ENCODE measurements at regions not wholly inside any gene's neighbourhood (a gene's known extent, or its start where the extent isn't known, plus 50 kb on each side); places are given as distances from the start of the nearest gene placed in this dataset.

GRCh38 chr2:17179145-17179808, 339.0 kb downstream of the RAD51AP2 start:
- no peak for DNase-seq
- no peaks in the 10 kb centered on the region for H3K36me3 Mint-ChIP-seq
- Histone ChIP-seq H3K9me3 (ENCODE audit: control insufficient read depth in 1 of 2, low read length in 2 of 2) (no peaks in the 10 kb centered on the region), H3K4me1 (ENCODE audit: insufficient read depth, low read length) (no peaks in the 10 kb centered on the region), H3K4me3 (ENCODE audit: low read length in 2 of 2) (no peak overlapping the region), H3K27me3 (ENCODE audit: insufficient read depth, low read length) (no peaks in the 10 kb centered on the region), H3K36me3 (ENCODE audit: insufficient read depth, low read length) (no peaks in the 10 kb centered on the region), H3K27ac (ENCODE audit: low read depth, low read length) (no peak overlapping the region)
- H3K9me3 Mint-ChIP-seq = peaks cover 0 to 9% (median 3%) of the 10 kb centered on the region in 8 donors
- H3K4me3 Mint-ChIP-seq = no peak overlapping the region
- no peaks in the 10 kb centered on the region for H3K4me1 Mint-ChIP-seq
- intact Hi-C loops (cut with micrococcal nuclease) = no loop called here
- ChIA-PET POLR2A (ENCODE audit: partially characterized antibody) (no interaction called here), CTCF (ENCODE audit: partially characterized antibody) (no interaction called here)
- H3K27me3 Mint-ChIP-seq = no peaks in the 10 kb centered on the region
- H3K27ac Mint-ChIP-seq = no peak overlapping the region

- H3K4me1 ChIP-seq (ENCODE audit: insufficient read depth, low read length) = no peaks in the 10 kb centered on the region
- Mint-ChIP-seq H3K36me3 (no peaks in the 10 kb centered on the region), H3K27me3 (no peaks in the 10 kb centered on the region), H3K4me1 (no peaks in the 10 kb centered on the region), H3K27ac (no peak overlapping the region), H3K4me3 (no peak overlapping the region), H3K9me3 (peaks cover 0 to 9% (median 3%) of the 10 kb centered on the region in 8 donors)
- no peak for DNase-seq
- H3K36me3 ChIP-seq (ENCODE audit: insufficient read depth, low read length) = no peaks in the 10 kb centered on the region
- intact Hi-C loops (cut with micrococcal nuclease) = no loop called here
- no peak overlapping the region for H3K27ac ChIP-seq (ENCODE audit: low read depth, low read length)
- no peaks in the 10 kb centered on the region for H3K27me3 ChIP-seq (ENCODE audit: insufficient read depth, low read length)
- H3K4me3 ChIP-seq (ENCODE audit: low read length in 2 of 2) = no peak overlapping the region
- CTCF ChIA-PET (ENCODE audit: partially characterized antibody) = no interaction called here
- no peaks in the 10 kb centered on the region for H3K9me3 ChIP-seq (ENCODE audit: control insufficient read depth in 1 of 2, low read length in 2 of 2)
- POLR2A ChIA-PET (ENCODE audit: partially characterized antibody) = no interaction called here
Measured at GRCh38 chr2:17177088-17177487, 341.2 kb downstream of the RAD51AP2 start.

GRCh38 chr2:17171446-17172049, 346.7 kb downstream of the RAD51AP2 start:
- no peaks in the 10 kb centered on the region for H3K27me3 ChIP-seq (ENCODE audit: insufficient read depth, low read length)
- no peaks in the 10 kb centered on the region for H3K9me3 ChIP-seq (ENCODE audit: control insufficient read depth in 1 of 2, low read length in 2 of 2)
- ChIA-PET CTCF (ENCODE audit: partially characterized antibody) (no interaction called here), POLR2A (ENCODE audit: partially characterized antibody) (no interaction called here)
- intact Hi-C loops (cut with micrococcal nuclease) = no loop called here
- no peak for DNase-seq
- Mint-ChIP-seq H3K4me1 (no peaks in the 10 kb centered on the region), H3K27me3 (no peaks in the 10 kb centered on the region), H3K9me3 (peaks cover 0 to 12% (median 4%) of the 10 kb centered on the region in 8 donors), H3K36me3 (no peaks in the 10 kb centered on the region), H3K27ac (no peak overlapping the region), H3K4me3 (no peak overlapping the region)
- H3K27ac ChIP-seq (ENCODE audit: low read depth, low read length) = no peak overlapping the region
- no peaks in the 10 kb centered on the region for H3K4me1 ChIP-seq (ENCODE audit: insufficient read depth, low read length)
- H3K4me3 ChIP-seq (ENCODE audit: low read length in 2 of 2) = no peak overlapping the region
- H3K36me3 ChIP-seq (ENCODE audit: insufficient read depth, low read length) = no peaks in the 10 kb centered on the region

- Histone ChIP-seq H3K9me3 (ENCODE audit: control insufficient read depth in 1 of 2, low read length in 2 of 2) (no peaks in the 10 kb centered on the region), H3K36me3 (ENCODE audit: insufficient read depth, low read length) (no peaks in the 10 kb centered on the region), H3K4me1 (ENCODE audit: insufficient read depth, low read length) (no peaks in the 10 kb centered on the region), H3K27me3 (ENCODE audit: insufficient read depth, low read length) (no peaks in the 10 kb centered on the region), H3K4me3 (ENCODE audit: low read length in 2 of 2) (no peak overlapping the region), H3K27ac (ENCODE audit: low read depth, low read length) (no peak overlapping the region)
- CTCF ChIA-PET (ENCODE audit: partially characterized antibody) = no interaction called here
- Mint-ChIP-seq H3K27me3 (no peaks in the 10 kb centered on the region), H3K9me3 (peaks cover 0 to 11% (median 4%) of the 10 kb centered on the region in 8 donors), H3K4me3 (no peak overlapping the region), H3K27ac (no peak overlapping the region), H3K4me1 (no peaks in the 10 kb centered on the region), H3K36me3 (no peaks in the 10 kb centered on the region)
- DNase-seq = no peak
- intact Hi-C loops (cut with micrococcal nuclease) = no loop called here
- POLR2A ChIA-PET (ENCODE audit: partially characterized antibody) = no interaction called here
Measured at GRCh38 chr2:17166506-17166905, 351.7 kb downstream of the RAD51AP2 start.

- ChIA-PET CTCF (ENCODE audit: partially characterized antibody) (no interaction called here), POLR2A (ENCODE audit: partially characterized antibody) (no interaction called here)
- no peaks in the 10 kb centered on the region for H3K36me3 ChIP-seq (ENCODE audit: insufficient read depth, low read length)
- Mint-ChIP-seq H3K36me3 (no peaks in the 10 kb centered on the region), H3K27ac (no peak overlapping the region), H3K9me3 (peaks cover 0 to 5% (median 2%) of the 10 kb centered on the region in 8 donors), H3K4me1 (no peaks in the 10 kb centered on the region), H3K27me3 (no peaks in the 10 kb centered on the region), H3K4me3 (no peak overlapping the region)
- intact Hi-C loops (cut with micrococcal nuclease) = no loop called here
- no peaks in the 10 kb centered on the region for H3K9me3 ChIP-seq (ENCODE audit: control insufficient read depth in 1 of 2, low read length in 2 of 2)
- H3K27me3 ChIP-seq (ENCODE audit: insufficient read depth, low read length) = no peaks in the 10 kb centered on the region
- no peak for DNase-seq
- no peak overlapping the region for H3K27ac ChIP-seq (ENCODE audit: low read depth, low read length)
- H3K4me3 ChIP-seq (ENCODE audit: low read length in 2 of 2) = no peak overlapping the region
- H3K4me1 ChIP-seq (ENCODE audit: insufficient read depth, low read length) = no peaks in the 10 kb centered on the region
Measured at GRCh38 chr2:17164550-17164949, 353.7 kb downstream of the RAD51AP2 start.

- peaks cover 0 to 5% (median 2%) of the 10 kb centered on the region in 8 donors for H3K9me3 Mint-ChIP-seq
- Histone ChIP-seq H3K4me1 (ENCODE audit: insufficient read depth, low read length) (no peaks in the 10 kb centered on the region), H3K27me3 (ENCODE audit: insufficient read depth, low read length) (no peaks in the 10 kb centered on the region), H3K9me3 (ENCODE audit: control insufficient read depth in 1 of 2, low read length in 2 of 2) (no peaks in the 10 kb centered on the region), H3K36me3 (ENCODE audit: insufficient read depth, low read length) (no peaks in the 10 kb centered on the region), H3K27ac (ENCODE audit: low read depth, low read length) (no peak overlapping the region), H3K4me3 (ENCODE audit: low read length in 2 of 2) (no peak overlapping the region)
- H3K4me3 Mint-ChIP-seq = no peak overlapping the region
- CTCF ChIA-PET (ENCODE audit: partially characterized antibody) = no interaction called here
- no peaks in the 10 kb centered on the region for H3K36me3 Mint-ChIP-seq
- POLR2A ChIA-PET (ENCODE audit: partially characterized antibody) = no interaction called here
- intact Hi-C loops (cut with micrococcal nuclease) = no loop called here
- H3K4me1 Mint-ChIP-seq = no peaks in the 10 kb centered on the region
- no peak overlapping the region for H3K27ac Mint-ChIP-seq
- DNase-seq = no peak
- no peaks in the 10 kb centered on the region for H3K27me3 Mint-ChIP-seq
Measured at GRCh38 chr2:17163638-17164037, 354.6 kb downstream of the RAD51AP2 start.

GRCh38 chr2:17162713-17163112, 355.5 kb downstream of the RAD51AP2 start:
- H3K4me3 Mint-ChIP-seq = no peak overlapping the region
- no peaks in the 10 kb centered on the region for H3K27me3 ChIP-seq (ENCODE audit: insufficient read depth, low read length)
- H3K27me3 Mint-ChIP-seq = no peaks in the 10 kb centered on the region
- ChIA-PET POLR2A (ENCODE audit: partially characterized antibody) (no interaction called here), CTCF (ENCODE audit: partially characterized antibody) (no interaction called here)
- intact Hi-C loops (cut with micrococcal nuclease) = no loop called here
- no peaks in the 10 kb centered on the region for H3K4me1 ChIP-seq (ENCODE audit: insufficient read depth, low read length)
- H3K36me3 Mint-ChIP-seq = no peaks in the 10 kb centered on the region
- H3K9me3 ChIP-seq (ENCODE audit: control insufficient read depth in 1 of 2, low read length in 2 of 2) = no peaks in the 10 kb centered on the region
- H3K4me1 Mint-ChIP-seq = no peaks in the 10 kb centered on the region
- H3K4me3 ChIP-seq (ENCODE audit: low read length in 2 of 2) = no peak overlapping the region
- H3K27ac ChIP-seq (ENCODE audit: low read depth, low read length) = no peak overlapping the region
- H3K36me3 ChIP-seq (ENCODE audit: insufficient read depth, low read length) = no peaks in the 10 kb centered on the region
- H3K9me3 Mint-ChIP-seq = peaks cover 0 to 5% (median 0%) of the 10 kb centered on the region in 8 donors
- no peak for DNase-seq
- no peak overlapping the region for H3K27ac Mint-ChIP-seq
